HFFc6 (cell line): ENCODE measurements at regions not wholly inside any gene's neighbourhood (a gene's known extent, or its start where the extent isn't known, plus 50 kb on each side); places are given as distances from the start of the nearest gene placed in this dataset.

ENCODE experiments used
- DNase-seq: peaks from one replicate; pipeline ENCODE4 v3.0.0-alpha.2; 2018
- H3K27ac Mint-ChIP-seq: 2 replicates; pipeline ENCODE4 v1.8.0; 2020; ENCODE audit warnings: mild to moderate bottlenecking, mixed read lengths
- H3K27me3 Mint-ChIP-seq: 2 replicates; pipeline ENCODE4 v1.8.0; 2021; ENCODE audit warnings: mild to moderate bottlenecking, moderate library complexity, mixed read lengths; ENCODE audit not compliant: insufficient read depth
- H3K36me3 Mint-ChIP-seq: 2 replicates; pipeline ENCODE4 v1.8.0; 2021; ENCODE audit warnings: low read depth, mixed read lengths
- H3K4me1 Mint-ChIP-seq: 2 replicates; pipeline ENCODE4 v1.8.0; 2020; ENCODE audit warnings: low read depth, mixed read lengths
- H3K4me3 Mint-ChIP-seq: 2 replicates; pipeline ENCODE4 v1.8.0; 2020; ENCODE audit warnings: mild to moderate bottlenecking, moderate library complexity, mixed read lengths
- H3K9me3 Mint-ChIP-seq: 2 replicates; pipeline ENCODE4 v1.8.0; 2020; ENCODE audit warnings: mild to moderate bottlenecking, mixed read lengths
- TF ChIP-seq, protein P1 (sequence below): fragments of 200-600 bp; sonication (generic); IDR thresholded peaks from 2 replicates; pipeline ENCODE4 v1.5.0; 2021; ENCODE audit warnings: antibody characterized with exemption, mild to moderate bottlenecking

GRCh38 chr6:95935736-95936135, 80.0 kb upstream of the FUT9 start:
- H3K9me3 Mint-ChIP-seq, result peaks cover 20% of the 10 kb centered on the region

DNA sequence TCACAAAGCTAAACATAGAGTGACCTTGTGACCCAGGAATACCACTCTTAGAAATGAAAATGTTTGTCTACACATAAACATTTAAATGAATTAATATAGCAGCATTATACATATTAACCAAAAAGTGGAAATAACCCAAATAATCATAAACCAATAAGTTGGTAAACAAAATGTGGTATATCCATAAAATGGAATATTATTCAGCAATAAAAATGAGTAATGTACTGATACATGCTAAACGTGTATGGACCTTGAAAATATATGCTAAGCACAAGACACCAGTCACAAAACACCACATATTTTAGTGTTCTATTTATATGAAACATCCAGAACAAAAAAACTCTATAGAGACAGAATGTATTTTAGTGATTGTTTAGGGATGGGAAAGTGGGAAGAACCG, 68.9 kb upstream of the FUT9 start:
- H3K36me3 Mint-ChIP-seq, result no peaks in the 10 kb centered on the region; the same call in 1 of the 2 replicates

More at GRCh38 chr6:95935736-95936135, 80.0 kb upstream of the FUT9 start:
- DNase-seq, result no peak
- TF ChIP-seq, protein P1, sequence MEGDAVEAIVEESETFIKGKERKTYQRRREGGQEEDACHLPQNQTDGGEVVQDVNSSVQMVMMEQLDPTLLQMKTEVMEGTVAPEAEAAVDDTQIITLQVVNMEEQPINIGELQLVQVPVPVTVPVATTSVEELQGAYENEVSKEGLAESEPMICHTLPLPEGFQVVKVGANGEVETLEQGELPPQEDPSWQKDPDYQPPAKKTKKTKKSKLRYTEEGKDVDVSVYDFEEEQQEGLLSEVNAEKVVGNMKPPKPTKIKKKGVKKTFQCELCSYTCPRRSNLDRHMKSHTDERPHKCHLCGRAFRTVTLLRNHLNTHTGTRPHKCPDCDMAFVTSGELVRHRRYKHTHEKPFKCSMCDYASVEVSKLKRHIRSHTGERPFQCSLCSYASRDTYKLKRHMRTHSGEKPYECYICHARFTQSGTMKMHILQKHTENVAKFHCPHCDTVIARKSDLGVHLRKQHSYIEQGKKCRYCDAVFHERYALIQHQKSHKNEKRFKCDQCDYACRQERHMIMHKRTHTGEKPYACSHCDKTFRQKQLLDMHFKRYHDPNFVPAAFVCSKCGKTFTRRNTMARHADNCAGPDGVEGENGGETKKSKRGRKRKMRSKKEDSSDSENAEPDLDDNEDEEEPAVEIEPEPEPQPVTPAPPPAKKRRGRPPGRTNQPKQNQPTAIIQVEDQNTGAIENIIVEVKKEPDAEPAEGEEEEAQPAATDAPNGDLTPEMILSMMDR, result no peak
- H3K27me3 Mint-ChIP-seq, result no peaks in the 10 kb centered on the region
- no peak overlapping the region for H3K4me3 Mint-ChIP-seq
- no peaks in the 10 kb centered on the region for H3K36me3 Mint-ChIP-seq
- H3K4me1 Mint-ChIP-seq, result no peaks in the 10 kb centered on the region
- H3K27ac Mint-ChIP-seq, result no peak overlapping the region

DNA sequence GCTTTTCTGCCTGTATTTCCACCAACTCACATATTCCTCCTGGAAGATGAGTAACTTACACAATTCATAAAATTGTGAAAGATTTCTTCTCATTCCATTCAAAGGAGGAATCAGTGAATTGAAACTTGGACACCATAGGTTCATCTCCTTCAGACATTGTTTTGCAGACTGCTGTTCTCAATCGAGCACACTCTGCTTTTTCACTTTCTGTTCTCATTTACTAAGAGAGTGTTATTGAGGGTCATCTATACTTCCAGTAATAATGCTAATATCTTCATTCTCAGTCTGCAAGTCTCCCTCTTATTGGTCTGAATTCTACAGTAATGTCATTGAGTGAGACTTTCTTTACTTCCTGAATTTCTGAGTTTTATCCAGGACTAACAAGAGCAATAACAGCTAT, 67.5 kb upstream of the FUT9 start:
- Mint-ChIP-seq H3K9me3 (peaks cover 12% of the 10 kb centered on the region), H3K36me3 (no peaks in the 10 kb centered on the region; the same call in 1 of the 2 replicates), H3K27me3 (no peaks in the 10 kb centered on the region), H3K4me1 (no peaks in the 10 kb centered on the region), H3K4me3 (no peak overlapping the region), H3K27ac (no peak overlapping the region)
- TF ChIP-seq, protein P1, result no peak
- no peak for DNase-seq

More for the DNA sequence above, 68.9 kb upstream of the FUT9 start:
- Mint-ChIP-seq H3K27me3 (no peaks in the 10 kb centered on the region), H3K9me3 (peaks cover 13% of the 10 kb centered on the region), H3K27ac (no peak overlapping the region), H3K4me1 (no peaks in the 10 kb centered on the region), H3K4me3 (no peak overlapping the region)
- no peak for DNase-seq
- TF ChIP-seq, protein P1, result no peak

GRCh38 chr6:95949985-95950384, 65.8 kb upstream of the FUT9 start:
- H3K4me1 Mint-ChIP-seq, result no peaks in the 10 kb centered on the region
- peaks cover 18% of the 10 kb centered on the region for H3K9me3 Mint-ChIP-seq
- TF ChIP-seq, protein P1, result no peak
- H3K36me3 Mint-ChIP-seq, result no peaks in the 10 kb centered on the region; the same call in 1 of the 2 replicates
- no peak overlapping the region for H3K4me3 Mint-ChIP-seq
- H3K27me3 Mint-ChIP-seq, result no peaks in the 10 kb centered on the region
- no peak for DNase-seq
- no peak overlapping the region for H3K27ac Mint-ChIP-seq

GRCh38 chr6:95958686-95959085, 57.1 kb upstream of the FUT9 start:
- Mint-ChIP-seq H3K4me3 (no peak overlapping the region), H3K4me1 (no peaks in the 10 kb centered on the region), H3K27ac (no peak overlapping the region), H3K36me3 (no peaks in the 10 kb centered on the region), H3K27me3 (no peaks in the 10 kb centered on the region), H3K9me3 (peaks cover 40% of the 10 kb centered on the region)
- TF ChIP-seq, protein P1, result no peak
- DNase-seq, result no peak

DNA sequence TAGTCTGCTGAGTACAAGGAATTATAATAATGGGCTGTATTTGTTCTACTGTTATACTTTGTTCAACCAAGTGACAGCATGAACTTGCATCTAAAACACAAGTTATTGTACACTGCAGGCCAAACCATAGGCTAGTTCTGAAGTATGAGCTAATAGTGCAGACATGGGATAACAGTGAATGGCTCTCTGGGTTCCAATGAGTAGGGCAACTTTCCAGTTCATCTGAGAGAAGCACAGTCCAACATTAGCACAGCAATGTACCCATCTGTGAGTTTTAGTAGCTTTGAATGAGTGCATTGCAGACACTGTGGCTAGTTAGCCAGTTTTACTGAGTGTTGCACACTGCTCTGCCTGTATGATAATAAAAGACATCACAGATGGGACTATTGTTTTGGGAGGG, 56.5 kb upstream of the FUT9 start:
- no peaks in the 10 kb centered on the region for H3K4me1 Mint-ChIP-seq
- TF ChIP-seq, protein P1, result no peak
- H3K27ac Mint-ChIP-seq, result no peak overlapping the region
- no peaks in the 10 kb centered on the region for H3K36me3 Mint-ChIP-seq
- H3K9me3 Mint-ChIP-seq, result peaks cover 42% of the 10 kb centered on the region
- H3K4me3 Mint-ChIP-seq, result no peak overlapping the region
- no peaks in the 10 kb centered on the region for H3K27me3 Mint-ChIP-seq
- DNase-seq, result no peak
